SU-DHL-6 (cell line): ENCODE measurements at regions not wholly inside any gene's neighbourhood (a gene's known extent, or its start where the extent isn't known, plus 50 kb on each side); places are given as distances from the start of the nearest gene placed in this dataset.

ENCODE experiments used
- H2AFZ ChIP-seq: fragments of 200-600 bp; sonication (generic); 2 replicates; pipeline ENCODE4 v1.6.1; 2014; ENCODE audit warnings: low read depth, mild to moderate bottlenecking, moderate library complexity, mixed read lengths, antibody characterized with exemption, low read length; ENCODE audit not compliant: severe bottlenecking
- H3F3A ChIP-seq: fragments of 200-600 bp; shearing (Covaris generic); 2 replicates; pipeline ENCODE4 v1.6.0; 2016; ENCODE audit warnings: antibody characterized with exemption, mild to moderate bottlenecking; ENCODE audit not compliant: insufficient read depth
- H3K27ac ChIP-seq: fragments of 200-600 bp; sonication (generic); 2 replicates; pipeline ENCODE4 v1.5.1; 2016; ENCODE audit warnings: low read depth, mild to moderate bottlenecking, low read length, moderate library complexity, mixed read lengths
- H3K27me3 ChIP-seq: fragments of 200-600 bp; sonication (generic), shearing (Covaris generic); 2 replicates; pipeline ENCODE4 v1.6.0; 2014; ENCODE audit warnings: mild to moderate bottlenecking, low read length
- H3K36me3 ChIP-seq: fragments of 200-600 bp; sonication (generic); 2 replicates; pipeline ENCODE4 v1.6.1; 2014; ENCODE audit warnings: mild to moderate bottlenecking, low read length, mixed read lengths
- H3K4me2 ChIP-seq: fragments of 300-600, 200-600 bp; shearing (Covaris generic), sonication (generic); 2 replicates; pipeline ENCODE4 v1.6.0; 2014; ENCODE audit warnings: low read length, low read depth, mild to moderate bottlenecking; ENCODE audit not compliant: poor library complexity, severe bottlenecking
- H3K4me3 ChIP-seq: fragments of 200-600 bp; sonication (generic); 2 replicates; pipeline ENCODE4 v1.5.1; 2014; ENCODE audit warnings: antibody characterized with exemption, low read length, mild to moderate bottlenecking, mixed read lengths; ENCODE audit not compliant: insufficient read depth, poor library complexity, severe bottlenecking
- H3K79me2 ChIP-seq: fragments of 200-600 bp; sonication (generic); 2 replicates; pipeline ENCODE4 v1.6.1; 2014; ENCODE audit warnings: mild to moderate bottlenecking, low read length, moderate library complexity; ENCODE audit not compliant: insufficient read depth
- H3K9ac ChIP-seq: fragments of 200-600 bp; sonication (generic); 2 replicates; pipeline ENCODE4 v1.7.0; 2014; ENCODE audit warnings: mild to moderate bottlenecking, low read length
- H3K9me2 ChIP-seq: fragments of 200-600 bp; sonication (generic); replicated peaks from 2 replicates; pipeline ENCODE4 v1.6.1; 2014; ENCODE audit warnings: low read length; ENCODE audit not compliant: insufficient read depth
- H3K9me3 ChIP-seq: fragments of 200-600 bp; sonication (generic); 2 replicates; pipeline ENCODE4 v1.6.1; 2014; ENCODE audit warnings: low read length, mixed read lengths; ENCODE audit not compliant: insufficient read depth
- H4K20me1 ChIP-seq: fragments of 200-600 bp; sonication (generic); 2 replicates; pipeline ENCODE4 v1.6.1; 2014; ENCODE audit warnings: low read depth, mild to moderate bottlenecking, antibody characterized with exemption, low read length, moderate library complexity, mixed read lengths
- EZH2phosphoT487 ChIP-seq: fragments of 200-600 bp; sonication (generic), shearing (Covaris generic); conservative IDR thresholded peaks from 2 replicates; pipeline ENCODE4 v1.6.1; 2018; ENCODE audit warnings: mild to moderate bottlenecking, antibody characterized with exemption, low read length, moderate library complexity, mixed read lengths
- TF ChIP-seq, protein P1 (sequence below): fragments of 200-600 bp; sonication (generic); IDR thresholded peaks from one replicate; pipeline ENCODE4 v1.5.1; 2017; ENCODE audit warnings: antibody characterized with exemption, mild to moderate bottlenecking, low read length, moderate library complexity; ENCODE audit not compliant: insufficient read depth, poor library complexity, severe bottlenecking

- Histone ChIP-seq H3K27me3 (no peaks in the 10 kb centered on the region), H3K9me2 (no peaks in the 10 kb centered on the region), H3K36me3 (0 out of 2 replicates have a peak, but pooled peaks cover 5% of the 10 kb centered on the region), H3K4me3 (no peak overlapping the region), H3K9ac (no peak overlapping the region), H2AFZ (no peak overlapping the region), H3K9me3 (no peaks in the 10 kb centered on the region; the same call in 1 of the 2 replicates), H3K79me2 (no peaks in the 10 kb centered on the region), H4K20me1 (no peaks in the 10 kb centered on the region), H3K27ac (no peak overlapping the region), H3F3A (peaks cover 12% of the 10 kb centered on the region; the same call in 1 of the 2 replicates), H3K4me2 (no peak overlapping the region)
- TF ChIP-seq EZH2phosphoT487, result no peak
- TF ChIP-seq, protein P1, sequence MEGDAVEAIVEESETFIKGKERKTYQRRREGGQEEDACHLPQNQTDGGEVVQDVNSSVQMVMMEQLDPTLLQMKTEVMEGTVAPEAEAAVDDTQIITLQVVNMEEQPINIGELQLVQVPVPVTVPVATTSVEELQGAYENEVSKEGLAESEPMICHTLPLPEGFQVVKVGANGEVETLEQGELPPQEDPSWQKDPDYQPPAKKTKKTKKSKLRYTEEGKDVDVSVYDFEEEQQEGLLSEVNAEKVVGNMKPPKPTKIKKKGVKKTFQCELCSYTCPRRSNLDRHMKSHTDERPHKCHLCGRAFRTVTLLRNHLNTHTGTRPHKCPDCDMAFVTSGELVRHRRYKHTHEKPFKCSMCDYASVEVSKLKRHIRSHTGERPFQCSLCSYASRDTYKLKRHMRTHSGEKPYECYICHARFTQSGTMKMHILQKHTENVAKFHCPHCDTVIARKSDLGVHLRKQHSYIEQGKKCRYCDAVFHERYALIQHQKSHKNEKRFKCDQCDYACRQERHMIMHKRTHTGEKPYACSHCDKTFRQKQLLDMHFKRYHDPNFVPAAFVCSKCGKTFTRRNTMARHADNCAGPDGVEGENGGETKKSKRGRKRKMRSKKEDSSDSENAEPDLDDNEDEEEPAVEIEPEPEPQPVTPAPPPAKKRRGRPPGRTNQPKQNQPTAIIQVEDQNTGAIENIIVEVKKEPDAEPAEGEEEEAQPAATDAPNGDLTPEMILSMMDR, result no peak
These were observed 261.5 kb upstream of the AGTR2 start for GRCh38 chrX:115909017-115909416.

GRCh38 chrX:115911967-115912366, 258.6 kb upstream of the AGTR2 start:
- peak overlapping the region; percentile 16; the same call in 1 of the 2 replicates for H3K9ac ChIP-seq
- H3K4me3 ChIP-seq, result no peak overlapping the region
- no peaks in the 10 kb centered on the region for H3K27me3 ChIP-seq
- H3K4me2 ChIP-seq, result peak overlapping the region; percentile 16
- 0 out of 2 replicates have a peak, but pooled peaks cover 5% of the 10 kb centered on the region for H3K36me3 ChIP-seq
- H3K79me2 ChIP-seq, result no peaks in the 10 kb centered on the region
- no peaks in the 10 kb centered on the region for H3K9me2 ChIP-seq
- TF ChIP-seq, protein P1, result no peak
- no peak for TF ChIP-seq EZH2phosphoT487
- no peaks in the 10 kb centered on the region for H4K20me1 ChIP-seq
- H3K27ac ChIP-seq, result peak overlapping the region; percentile 80
- no peak overlapping the region for H2AFZ ChIP-seq
- no peaks in the 10 kb centered on the region; the same call in 1 of the 2 replicates for H3K9me3 ChIP-seq
- H3F3A ChIP-seq, result peaks cover 12% of the 10 kb centered on the region; the same call in 1 of the 2 replicates

GRCh38 chrX:115912372-115912897, 258.1 kb upstream of the AGTR2 start:
- 0 out of 2 replicates have a peak, but pooled peaks have one; percentile 29 for TF ChIP-seq EZH2phosphoT487
- TF ChIP-seq, protein P1, result peak; percentile 60
- Histone ChIP-seq H3F3A (peaks cover 12% of the 10 kb centered on the region; the same call in 1 of the 2 replicates), H3K9me2 (no peaks in the 10 kb centered on the region), H3K36me3 (0 out of 2 replicates have a peak, but pooled peaks cover 5% of the 10 kb centered on the region), H2AFZ (no peak overlapping the region), H3K4me2 (peak overlapping the region; percentile 61), H3K9me3 (no peaks in the 10 kb centered on the region; the same call in 1 of the 2 replicates), H3K27ac (peak overlapping the region; percentile 95), H3K4me3 (no peak overlapping the region), H3K79me2 (no peaks in the 10 kb centered on the region), H3K9ac (peak overlapping the region; percentile 16; the same call in 1 of the 2 replicates), H4K20me1 (no peaks in the 10 kb centered on the region), H3K27me3 (no peaks in the 10 kb centered on the region)
